22Rv1 (cell line): ENCODE measurements at regions not wholly inside any gene's neighbourhood (a gene's known extent, or its start where the extent isn't known, plus 50 kb on each side); places are given as distances from the start of the nearest gene placed in this dataset.
A peak's percentile ranks its signal among the peaks of the same experiment; 100 is the strongest.

Experiments
- H3K27ac ChIP-seq: fragments of 450-650 bp; 2 replicates; pipeline ENCODE4 v1.5.1; 2017
- ZFX ChIP-seq: fragments of 450-650 bp; IDR thresholded peaks from 2 replicates; pipeline ENCODE4 v1.6.1; 2017; ENCODE audit warnings: antibody characterized with exemption, borderline replicate concordance
- TF ChIP-seq, protein P1 (sequence below): fragments of 450-650 bp; IDR thresholded peaks from 2 replicates; pipeline ENCODE4 v1.5.1; 2017; ENCODE audit warnings: mild to moderate bottlenecking

- no peak overlapping the region for H3K27ac ChIP-seq
- TF ChIP-seq ZFX: no peak
- TF ChIP-seq, protein P1, sequence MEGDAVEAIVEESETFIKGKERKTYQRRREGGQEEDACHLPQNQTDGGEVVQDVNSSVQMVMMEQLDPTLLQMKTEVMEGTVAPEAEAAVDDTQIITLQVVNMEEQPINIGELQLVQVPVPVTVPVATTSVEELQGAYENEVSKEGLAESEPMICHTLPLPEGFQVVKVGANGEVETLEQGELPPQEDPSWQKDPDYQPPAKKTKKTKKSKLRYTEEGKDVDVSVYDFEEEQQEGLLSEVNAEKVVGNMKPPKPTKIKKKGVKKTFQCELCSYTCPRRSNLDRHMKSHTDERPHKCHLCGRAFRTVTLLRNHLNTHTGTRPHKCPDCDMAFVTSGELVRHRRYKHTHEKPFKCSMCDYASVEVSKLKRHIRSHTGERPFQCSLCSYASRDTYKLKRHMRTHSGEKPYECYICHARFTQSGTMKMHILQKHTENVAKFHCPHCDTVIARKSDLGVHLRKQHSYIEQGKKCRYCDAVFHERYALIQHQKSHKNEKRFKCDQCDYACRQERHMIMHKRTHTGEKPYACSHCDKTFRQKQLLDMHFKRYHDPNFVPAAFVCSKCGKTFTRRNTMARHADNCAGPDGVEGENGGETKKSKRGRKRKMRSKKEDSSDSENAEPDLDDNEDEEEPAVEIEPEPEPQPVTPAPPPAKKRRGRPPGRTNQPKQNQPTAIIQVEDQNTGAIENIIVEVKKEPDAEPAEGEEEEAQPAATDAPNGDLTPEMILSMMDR: no peak
Measured at GRCh38 chr7:26556061-26556881, 264.6 kb downstream of the SNX10 start.

- TF ChIP-seq ZFX: no peak
- TF ChIP-seq, protein P1: no peak
Measured at GRCh38 chr7:26560526-26561256, 269.0 kb downstream of the SNX10 start.

GRCh38 chr7:26562841-26563240 lies 271.2 kb downstream of the SNX10 start:
- TF ChIP-seq, protein P1: peak; percentile 46
- TF ChIP-seq ZFX: no peak
- no peak overlapping the region for H3K27ac ChIP-seq

More at GRCh38 chr7:26560526-26561256, 269.0 kb downstream of the SNX10 start:
- H3K27ac ChIP-seq: no peak overlapping the region

GRCh38 chr7:26563406-26563805 lies 271.7 kb downstream of the SNX10 start:
- TF ChIP-seq, protein P1: no peak
- TF ChIP-seq ZFX: no peak
- no peak overlapping the region for H3K27ac ChIP-seq

DNA sequence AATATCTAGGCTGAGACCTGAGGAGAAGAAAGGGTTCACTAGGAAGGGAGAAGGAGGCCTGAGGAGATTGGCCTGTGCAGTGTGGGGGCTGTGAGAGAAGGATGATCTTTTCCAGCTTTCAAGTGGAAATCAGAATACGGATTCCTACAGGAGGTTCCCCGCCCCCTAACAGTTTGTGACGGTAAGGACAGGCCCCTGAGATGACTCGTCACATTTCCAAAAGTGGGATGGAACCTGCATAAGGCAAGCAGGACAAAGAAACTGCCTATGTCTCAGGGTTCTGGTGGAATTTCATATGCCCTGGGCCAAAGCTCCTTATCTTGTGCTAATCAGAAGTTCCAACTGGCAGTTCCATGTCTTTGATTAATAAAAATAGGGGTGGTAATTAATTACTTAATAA lies 275.6 kb downstream of the SNX10 start:
- no peak overlapping the region for H3K27ac ChIP-seq
- TF ChIP-seq, protein P1: no peak
- TF ChIP-seq ZFX: no peak

DNA sequence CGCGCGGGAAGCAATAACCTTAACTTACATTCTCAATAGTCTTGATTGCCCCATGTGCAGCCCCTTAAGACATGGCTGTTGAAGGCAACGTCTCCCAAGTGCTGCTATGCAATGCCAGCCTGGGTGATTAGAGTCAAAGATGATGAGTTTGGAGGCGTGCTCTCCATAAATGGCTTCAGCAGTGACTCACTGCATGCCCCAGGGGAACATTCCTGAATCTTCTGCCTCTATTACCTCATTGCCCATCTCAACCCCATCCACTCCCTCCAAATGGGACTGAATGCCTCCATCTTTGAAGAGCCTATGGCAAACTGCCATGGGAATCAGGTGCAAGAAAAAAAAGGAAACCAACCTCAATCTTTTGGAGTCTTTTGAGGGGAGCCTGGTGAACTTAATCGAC lies 282.8 kb downstream of the SNX10 start:
- H3K27ac ChIP-seq: no peak overlapping the region
- TF ChIP-seq ZFX: no peak
- TF ChIP-seq, protein P1: no peak
